Panc1 (cell line): ENCODE measurements at regions not wholly inside any gene's neighbourhood (a gene's known extent, or its start where the extent isn't known, plus 50 kb on each side); places are given as distances from the start of the nearest gene placed in this dataset.

Source experiments
- CTCF ChIP-seq: fragments of 450-650 bp; IDR thresholded peaks from 2 replicates; pipeline ENCODE4 v1.5.1; 2017; ENCODE audit warnings: mild to moderate bottlenecking
- SIN3A ChIP-seq: IDR thresholded peaks from 2 replicates; pipeline ENCODE4 v1.6.1; 2012; ENCODE audit warnings: low read depth, mild to moderate bottlenecking, low read length, moderate library complexity, borderline replicate concordance; ENCODE audit not compliant: insufficient read depth

DNA sequence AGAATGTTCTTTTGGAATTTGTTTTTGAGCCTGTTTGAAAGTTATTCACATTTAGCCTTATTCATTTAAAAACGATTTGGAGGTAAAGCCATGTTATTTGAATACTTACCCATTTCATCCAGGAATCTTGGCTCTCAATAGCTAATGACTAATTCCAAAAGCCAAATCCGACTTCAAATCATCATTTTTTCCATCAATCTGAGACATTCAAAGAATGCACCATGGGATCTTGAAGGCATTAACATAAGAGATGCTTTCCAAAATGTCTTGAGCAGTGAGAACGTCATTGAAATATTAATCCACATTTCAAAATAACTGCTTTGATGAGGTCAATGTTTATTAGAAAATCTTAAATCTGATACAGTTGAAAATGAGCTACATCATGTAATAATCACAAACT, 617.0 kb upstream of the RORB start:
- TF ChIP-seq CTCF, result no peak
- no peak for TF ChIP-seq SIN3A
